GM18507 (cell line): ENCODE measurements at regions not wholly inside any gene's neighbourhood (a gene's known extent, or its start where the extent isn't known, plus 50 kb on each side); places are given as distances from the start of the nearest gene placed in this dataset.

Experiments
- DNase-seq: peaks from one replicate; pipeline ENCODE4 v3.0.0; 2011; ENCODE audit warnings: low read depth; ENCODE audit not compliant: insufficient read length; ENCODE audit errors: extremely low spot score
- FAIRE-seq: peaks from 2 replicates; lab custom pipeline; 2011; peaks lifted over from hg19 to GRCh38; lab: Jason Lieb, UNC

GRCh38 chr9:89234205-89235067 is 55.8 kb upstream of the SHC3 start:
- DNase-seq, result no peak
- peak; percentile 63 for FAIRE-seq

- FAIRE-seq, result no peak
Observed at GRCh38 chr9:89236955-89237573, 58.4 kb upstream of the SHC3 start.

GRCh38 chr9:89238424-89238823 is 59.8 kb upstream of the SHC3 start:
- no peak for DNase-seq

More at GRCh38 chr9:89236955-89237573, 58.4 kb upstream of the SHC3 start:
- DNase-seq, result no peak

GRCh38 chr9:89243296-89244061 is 64.9 kb upstream of the SHC3 start:
- FAIRE-seq (no peak), DNase-seq (no peak)

More at GRCh38 chr9:89238424-89238823, 59.8 kb upstream of the SHC3 start:
- FAIRE-seq, result no peak

- FAIRE-seq, result no peak
Observed at GRCh38 chr9:89246840-89247239, 64.2 kb upstream of the CKS2 start.

GRCh38 chr9:89247431-89248353 is 63.3 kb upstream of the CKS2 start:
- DNase-seq, result no peak
- no peak for FAIRE-seq

More at GRCh38 chr9:89246840-89247239, 64.2 kb upstream of the CKS2 start:
- DNase-seq, result no peak

GRCh38 chr9:89249001-89249400 is 62.0 kb upstream of the CKS2 start:
- FAIRE-seq (no peak), DNase-seq (no peak)

- FAIRE-seq (no peak), DNase-seq (no peak)
Observed at GRCh38 chr9:89252651-89253267, 58.2 kb upstream of the CKS2 start.

- FAIRE-seq, result peak; percentile 77
- no peak for DNase-seq
Observed at GRCh38 chr9:89254058-89254772, 56.8 kb upstream of the CKS2 start.

GRCh38 chr9:89254773-89255125 is 56.2 kb upstream of the CKS2 start:
- no peak for DNase-seq
- no peak for FAIRE-seq

GRCh38 chr9:89256225-89256624 is 54.8 kb upstream of the CKS2 start:
- DNase-seq (no peak), FAIRE-seq (no peak)

GRCh38 chr9:89256642-89257041 is 54.4 kb upstream of the CKS2 start:
- no peak for DNase-seq
- FAIRE-seq, result no peak

- DNase-seq, result no peak
- no peak for FAIRE-seq
Observed at GRCh38 chr9:89260525-89260924, 50.5 kb upstream of the CKS2 start.
